H9 (cell line): ENCODE measurements at regions not wholly inside any gene's neighbourhood (a gene's known extent, or its start where the extent isn't known, plus 50 kb on each side); places are given as distances from the start of the nearest gene placed in this dataset.

Experiments used
- DNase-seq: peaks from one replicate; pipeline ENCODE4 v3.0.0-alpha.2; 2017
- H2AFZ ChIP-seq: one replicate; pipeline ENCODE4 v1.6.1; 2013; ENCODE audit warnings: mild to moderate bottlenecking, low read length, control low read depth, moderate library complexity
- H2AK5ac ChIP-seq: 2 replicates; pipeline ENCODE4 v1.6.1; 2013; ENCODE audit warnings: low read length, control low read depth, mixed read lengths; ENCODE audit not compliant: insufficient read length
- H2BK120ac ChIP-seq: one replicate; pipeline ENCODE4 v1.6.1; 2013; ENCODE audit warnings: low read depth, mild to moderate bottlenecking, low read length, control low read depth, inconsistent platforms; ENCODE audit not compliant: poor library complexity, severe bottlenecking
- H2BK12ac ChIP-seq: 2 replicates; pipeline ENCODE4 v1.6.1; 2013; ENCODE audit warnings: low read length, control low read depth, mixed read lengths, low read depth; ENCODE audit not compliant: insufficient read length
- H2BK15ac ChIP-seq: 2 replicates; pipeline ENCODE4 v1.6.1; 2013; ENCODE audit warnings: low read depth, low read length, control low read depth
- H2BK20ac ChIP-seq: one replicate; pipeline ENCODE4 v1.6.1; 2013; ENCODE audit warnings: low read depth, mild to moderate bottlenecking, low read length, control low read depth, inconsistent platforms; ENCODE audit not compliant: poor library complexity, severe bottlenecking
- H2BK5ac ChIP-seq: 2 replicates; pipeline ENCODE4 v1.6.1; 2013; ENCODE audit warnings: low read length, control low read depth, mixed read lengths; ENCODE audit not compliant: insufficient read length
- H3K14ac ChIP-seq: 2 replicates; pipeline ENCODE4 v1.6.1; 2013; ENCODE audit warnings: low read length, control low read depth; ENCODE audit not compliant: insufficient read depth
- H3K18ac ChIP-seq: 2 replicates; pipeline ENCODE4 v1.6.1; 2013; ENCODE audit warnings: low read depth, mild to moderate bottlenecking, mixed read lengths, low read length, control low read depth; ENCODE audit not compliant: insufficient read length
- H3K23ac ChIP-seq: 2 replicates; pipeline ENCODE4 v1.6.1; 2013; ENCODE audit warnings: low read length, control low read depth, mixed read lengths, low read depth; ENCODE audit not compliant: insufficient read length
- H3K23me2 ChIP-seq: 2 replicates; pipeline ENCODE4 v1.6.1; 2013; ENCODE audit warnings: low read depth, mild to moderate bottlenecking, mixed read lengths, low read length, control low read depth; ENCODE audit not compliant: insufficient read length, poor library complexity, severe bottlenecking
- H3K27ac ChIP-seq: 2 replicates; pipeline ENCODE4 v1.5.1; 2013; ENCODE audit warnings: low read length, control low read depth, mixed read lengths, low read depth; ENCODE audit not compliant: insufficient read length
- H3K27me3 ChIP-seq: 2 replicates; pipeline ENCODE4 v1.6.1; 2013; ENCODE audit warnings: low read length, control low read depth, inconsistent platforms; ENCODE audit not compliant: insufficient read depth
- H3K4ac ChIP-seq: 2 replicates; pipeline ENCODE4 v1.6.1; 2013; ENCODE audit warnings: low read depth, mild to moderate bottlenecking, control low read depth, inconsistent platforms, low read length, moderate library complexity
- H3K4me1 ChIP-seq: 2 replicates; pipeline ENCODE4 v1.6.1; 2013; ENCODE audit warnings: low read length, control low read depth, inconsistent platforms; ENCODE audit not compliant: insufficient read depth
- H3K4me2 ChIP-seq: 2 replicates; pipeline ENCODE4 v1.6.1; 2013; ENCODE audit warnings: low read length, control low read depth, mixed read lengths; ENCODE audit not compliant: insufficient read length, insufficient read depth
- H3K56ac ChIP-seq: 2 replicates; pipeline ENCODE4 v1.6.1; 2013; ENCODE audit warnings: low read depth, mild to moderate bottlenecking, mixed read lengths, low read length, control low read depth; ENCODE audit not compliant: insufficient read length
- H3K79me1 ChIP-seq: 2 replicates; pipeline ENCODE4 v1.6.1; 2013; ENCODE audit warnings: low read depth, mild to moderate bottlenecking, moderate library complexity, low read length, control low read depth, inconsistent platforms; ENCODE audit not compliant: insufficient read depth, poor library complexity, severe bottlenecking
- H3K79me2 ChIP-seq: 2 replicates; pipeline ENCODE4 v1.6.1; 2013; ENCODE audit warnings: low read length, control low read depth, inconsistent platforms; ENCODE audit not compliant: insufficient read depth
- H3K9ac ChIP-seq: 2 replicates; pipeline ENCODE4 v1.6.1; 2013; ENCODE audit warnings: low read length, control low read depth, mixed read lengths; ENCODE audit not compliant: insufficient read length; ENCODE audit errors: extremely low read depth
- H3K9me3 ChIP-seq: one replicate; pipeline ENCODE4 v1.6.1; 2013; ENCODE audit warnings: low read depth, low read length, inconsistent platforms; ENCODE audit not compliant: control insufficient read depth
- H3T11ph ChIP-seq: one replicate; pipeline ENCODE4 v1.6.1; 2013; ENCODE audit warnings: mild to moderate bottlenecking, low read length, control low read depth, inconsistent platforms
- H4K20me1 ChIP-seq: one replicate; pipeline ENCODE4 v1.6.1; 2013; ENCODE audit not compliant: control insufficient read depth, insufficient read length, insufficient read depth
- H4K5ac ChIP-seq: 2 replicates; pipeline ENCODE4 v1.6.1; 2013; ENCODE audit warnings: low read depth, mild to moderate bottlenecking, mixed read lengths, low read length, control low read depth; ENCODE audit not compliant: insufficient read length
- H4K8ac ChIP-seq: replicated peaks from 2 replicates; pipeline ENCODE4 v1.6.1; 2013; ENCODE audit warnings: low read length, control low read depth, mixed read lengths, low read depth; ENCODE audit not compliant: insufficient read length
- H4K91ac ChIP-seq: 2 replicates; pipeline ENCODE4 v1.6.1; 2013; ENCODE audit warnings: low read depth, mild to moderate bottlenecking, moderate library complexity, mixed read lengths, low read length, control low read depth; ENCODE audit not compliant: insufficient read length
- H3K27ac Mint-ChIP-seq, 3 experiments: 2 replicates in 2 of 3; 3 replicates in 1 of 3; pipeline ENCODE4 v1.8.0; 2020 to 2021; ENCODE audit warnings: mixed read lengths in 3 of 3, mild to moderate bottlenecking in 1 of 3, moderate library complexity in 1 of 3
- H3K27me3 Mint-ChIP-seq: 2 replicates; pipeline ENCODE4 v1.8.0; 2021; ENCODE audit warnings: low read depth, mild to moderate bottlenecking, moderate library complexity, mixed read lengths
- H3K36me3 Mint-ChIP-seq, 3 experiments: 2 replicates in 2 of 3; 3 replicates in 1 of 3; pipeline ENCODE4 v1.8.0; 2020 to 2021; ENCODE audit warnings: low read depth in 3 of 3, mixed read lengths in 3 of 3; ENCODE audit not compliant: insufficient read depth in 1 of 3
- H3K4me1 Mint-ChIP-seq, 2 experiments: 2 replicates each; pipeline ENCODE4 v1.8.0; 2020; ENCODE audit warnings: mixed read lengths in 2 of 2
- H3K4me3 Mint-ChIP-seq, 2 experiments: 2 replicates in 1 of 2; 3 replicates in 1 of 2; pipeline ENCODE4 v1.8.0; 2020 to 2021; ENCODE audit warnings: mild to moderate bottlenecking in 2 of 2, mixed read lengths in 2 of 2, moderate library complexity in 1 of 2
- H3K9me3 Mint-ChIP-seq, 2 experiments: 2 replicates in 1 of 2; 3 replicates in 1 of 2; pipeline ENCODE4 v1.8.0; 2020; ENCODE audit warnings: mild to moderate bottlenecking in 2 of 2, mixed read lengths in 2 of 2, moderate library complexity in 1 of 2
- CTCF ChIP-seq: fragments of 200-600 bp; sonication (generic); conservative IDR thresholded peaks from 3 replicates; pipeline ENCODE4 v1.8.0; 2021; ENCODE audit warnings: antibody characterized with exemption, mild to moderate bottlenecking
- WGBS: extraction: QIAGEN DNeasy Blood & Tissue Kit; methylation state at CpG from one replicate; pipeline ENCODE4 v1.1.7; 2013; ENCODE audit warnings: missing lambda C conversion rate, low lambda C conversion rate, mixed read lengths; ENCODE audit not compliant: insufficient read length; ENCODE audit errors: extremely low coverage; 5-methylcytosine and 5-hydroxymethylcytosine counted together

- no peak overlapping the region for H3K18ac ChIP-seq
- no peak overlapping the region for H2BK120ac ChIP-seq
- H2BK12ac ChIP-seq, result no peak overlapping the region
- Mint-ChIP-seq H3K9me3 (peaks cover 2 to 15% of the 10 kb centered on the region in 2 experiments; a peak in 4 of 5 replicates), H3K4me3 (no peak overlapping the region), H3K4me1 (peaks cover 11 to 13% of the 10 kb centered on the region in 2 experiments), H3K36me3 (no peaks in the 10 kb centered on the region; a peak in 1 of 7 replicates), H3K27ac (no peak overlapping the region), H3K27me3 (peaks cover 63% of the 10 kb centered on the region)
- H3K4me2 ChIP-seq, result no peak overlapping the region
- H3K56ac ChIP-seq, result no peak overlapping the region
- no peak overlapping the region for H4K8ac ChIP-seq
- H3K4me1 ChIP-seq, result no peaks in the 10 kb centered on the region
- H2AFZ ChIP-seq, result no peak overlapping the region
- H3K23me2 ChIP-seq, result peaks cover 2% of the 10 kb centered on the region
- no peak overlapping the region for H3K4ac ChIP-seq
- no peak for DNase-seq
- H3K79me2 ChIP-seq, result no peaks in the 10 kb centered on the region
- no peaks in the 10 kb centered on the region for H3K9me3 ChIP-seq
- H3K79me1 ChIP-seq, result no peaks in the 10 kb centered on the region
- H3K14ac ChIP-seq, result no peak overlapping the region
- no peak overlapping the region for H3K27ac ChIP-seq
- H2AK5ac ChIP-seq, result no peak overlapping the region
- WGBS, result no CpG with 5 or more reads among the region's 5 CpGs
- no peaks in the 10 kb centered on the region for H4K20me1 ChIP-seq
- H4K5ac ChIP-seq, result no peak overlapping the region
- H3K23ac ChIP-seq, result no peak overlapping the region
- no peaks in the 10 kb centered on the region for H3K27me3 ChIP-seq
- H4K91ac ChIP-seq, result no peak overlapping the region
- no peak for TF ChIP-seq CTCF
- H2BK15ac ChIP-seq, result no peak overlapping the region
- no peak overlapping the region for H2BK20ac ChIP-seq
- H3K9ac ChIP-seq, result no peak overlapping the region
- H3T11ph ChIP-seq, result no peak overlapping the region
- no peak overlapping the region for H2BK5ac ChIP-seq
These were observed 147.4 kb upstream of the IRX4 start for GRCh38 chr5:2030131-2030530.
